ENCODE measurements at regions not wholly inside any gene's neighbourhood (a gene's known extent, or its start where the extent isn't known, plus 50 kb on each side); places are given as distances from the start of the nearest gene placed in this dataset.

DNA sequence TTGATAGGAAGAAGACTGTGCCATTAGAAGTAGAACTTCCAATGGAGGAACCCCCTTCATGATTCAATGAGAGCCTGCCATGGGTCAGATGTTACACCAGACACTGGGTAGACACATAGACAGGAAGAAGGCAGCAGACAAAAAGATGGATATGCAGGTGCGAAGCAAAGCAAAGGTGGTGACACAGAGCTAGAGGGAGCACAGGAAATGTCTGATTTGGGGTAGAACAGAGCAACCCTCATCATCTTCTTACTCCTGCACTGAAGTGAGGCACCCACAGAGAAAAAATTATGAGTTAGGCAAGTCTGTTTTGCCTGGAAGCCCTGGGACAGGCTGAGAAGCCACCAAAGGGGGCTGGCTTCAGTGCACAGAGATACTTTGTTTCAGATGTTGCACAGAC, 240.2 kb downstream of the ANAPC1 start:
- no peak overlapping the region for H3K4me3 ChIP-seq (replicated peaks in 1 of 3; ENCODE audit: insufficient read depth in 1 of 3, low read depth in 1 of 3, low read length in 3 of 3)
- H3K27me3 ChIP-seq (ENCODE audit: control insufficient read depth in 2 of 2, insufficient read depth in 2 of 2, low read length in 2 of 2): peaks cover 10 to 13% of the 10 kb centered on the region in 2 experiments
- no peaks in the 10 kb centered on the region for H3K9me3 ChIP-seq (replicated peaks; ENCODE audit: control insufficient read depth, insufficient read depth, low read length)
- no peaks in the 10 kb centered on the region for H3K9me1 ChIP-seq (replicated peaks; ENCODE audit: control insufficient read depth, extremely low read depth, insufficient read depth, low read length)
- no peak overlapping the region for H2AFZ ChIP-seq (ENCODE audit: low read depth, low read length)
- H4K20me1 ChIP-seq (replicated peaks; ENCODE audit: control insufficient read depth, extremely low read depth, insufficient read depth, low read length): no peaks in the 10 kb centered on the region
- BruUV-seq (replicated peaks): no TSS peak
- POLR2A ChIA-PET: no interaction called here
- CTCF ChIA-PET: no interaction called here
- H3K9ac ChIP-seq (replicated peaks; ENCODE audit: extremely low read depth, insufficient read depth, low read length): no peak overlapping the region
- H3K36me3 ChIP-seq (ENCODE audit: control insufficient read depth in 2 of 2, extremely low read depth in 1 of 2, insufficient read depth in 2 of 2, low read length in 2 of 2): no peaks in the 10 kb centered on the region
- no peak for FAIRE-seq
- intact Hi-C loops (cut with micrococcal nuclease): no loop called here
- no peak overlapping the region for H3K27ac ChIP-seq (ENCODE audit: insufficient read depth, low read depth, low read length)
- H3K79me2 ChIP-seq (ENCODE audit: control insufficient read depth, insufficient read depth, low read length): no peaks in the 10 kb centered on the region
- no peak overlapping the region for H3K4me2 ChIP-seq (ENCODE audit: insufficient read depth, low read length)
- H3K4me1 ChIP-seq (ENCODE audit: control insufficient read depth, extremely low read depth, insufficient read depth, low read length): no peaks in the 10 kb centered on the region
- no peak for DNase-seq (ENCODE audit: low read depth, low spot score)
- TF ChIP-seq EZH2 (IDR thresholded peaks at IDR 0.05; ENCODE audit: borderline replicate concordance, low read depth, low read length, severe bottlenecking) (no peak), POLR2A (IDR thresholded peaks at IDR 0.05; ENCODE audit: low read depth, low read length) (no peak), GATA2 (IDR thresholded peaks at IDR 0.05; ENCODE audit: insufficient read depth, insufficient read length, low read depth, low read length) (no peak), FOS (IDR thresholded peaks at IDR 0.05; ENCODE audit: borderline replicate concordance, insufficient read depth, low read length) (no peak), MYC (IDR thresholded peaks at IDR 0.05; ENCODE audit: low read depth, low read length) (no peak), JUN (IDR thresholded peaks at IDR 0.05; ENCODE audit: borderline replicate concordance, insufficient read depth, insufficient read length, low read depth) (no peak), POLR2AphosphoS5 (IDR thresholded peaks at IDR 0.05; ENCODE audit: insufficient read depth, low read depth, low read length) (no peak)
- TF ChIP-seq, protein P1, sequence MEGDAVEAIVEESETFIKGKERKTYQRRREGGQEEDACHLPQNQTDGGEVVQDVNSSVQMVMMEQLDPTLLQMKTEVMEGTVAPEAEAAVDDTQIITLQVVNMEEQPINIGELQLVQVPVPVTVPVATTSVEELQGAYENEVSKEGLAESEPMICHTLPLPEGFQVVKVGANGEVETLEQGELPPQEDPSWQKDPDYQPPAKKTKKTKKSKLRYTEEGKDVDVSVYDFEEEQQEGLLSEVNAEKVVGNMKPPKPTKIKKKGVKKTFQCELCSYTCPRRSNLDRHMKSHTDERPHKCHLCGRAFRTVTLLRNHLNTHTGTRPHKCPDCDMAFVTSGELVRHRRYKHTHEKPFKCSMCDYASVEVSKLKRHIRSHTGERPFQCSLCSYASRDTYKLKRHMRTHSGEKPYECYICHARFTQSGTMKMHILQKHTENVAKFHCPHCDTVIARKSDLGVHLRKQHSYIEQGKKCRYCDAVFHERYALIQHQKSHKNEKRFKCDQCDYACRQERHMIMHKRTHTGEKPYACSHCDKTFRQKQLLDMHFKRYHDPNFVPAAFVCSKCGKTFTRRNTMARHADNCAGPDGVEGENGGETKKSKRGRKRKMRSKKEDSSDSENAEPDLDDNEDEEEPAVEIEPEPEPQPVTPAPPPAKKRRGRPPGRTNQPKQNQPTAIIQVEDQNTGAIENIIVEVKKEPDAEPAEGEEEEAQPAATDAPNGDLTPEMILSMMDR (IDR thresholded peaks at IDR 0.05; ENCODE audit: extremely low read depth in 1 of 2, insufficient read depth in 1 of 2, low read depth in 1 of 2, low read length in 2 of 2): no peak
- TF ChIP-seq, protein P2, sequence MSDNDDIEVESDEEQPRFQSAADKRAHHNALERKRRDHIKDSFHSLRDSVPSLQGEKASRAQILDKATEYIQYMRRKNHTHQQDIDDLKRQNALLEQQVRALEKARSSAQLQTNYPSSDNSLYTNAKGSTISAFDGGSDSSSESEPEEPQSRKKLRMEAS (IDR thresholded peaks at IDR 0.05; ENCODE audit: insufficient read depth, insufficient read length): no peak
- dilution Hi-C loops (cut with MboI; ENCODE audit: extremely low pct_ligation_motif_present, low sequenced_read_pairs): no loop called here
